CD4-positive, CD25-positive, alpha-beta regulatory T cell (primary cell): ENCODE measurements at regions not wholly inside any gene's neighbourhood (a gene's known extent, or its start where the extent isn't known, plus 50 kb on each side); places are given as distances from the start of the nearest gene placed in this dataset.
"Not testable (repeated sequence)": the region's sequence is repeated elsewhere in the genome, so short reads cannot be mapped to it uniquely, and the experiment has no call there.

Experiments
- ATAC-seq, 2 donors: fragments of 150-1000 bp; cut with Tn5 transposase; one replicate each; pipeline ENCODE4 v1.10.0; 2021; ENCODE audit warnings: low read depth in 2 of 2, moderate number of reproducible peaks in 2 of 2, moderate library complexity in 1 of 2
- DNase-seq, 3 donors: peaks; one replicate each; pipeline versions ENCODE4 v3.0.0 to v3.0.0-alpha.2; 2012 to 2022; ENCODE audit warnings: mixed read lengths in 1 of 3
- H3K27ac ChIP-seq: one replicate; pipeline ENCODE4 v1.7.0; 2013; ENCODE audit warnings: mild to moderate bottlenecking, low read length; ENCODE audit not compliant: insufficient read depth, poor library complexity, severe bottlenecking
- H3K27me3 ChIP-seq: one replicate; pipeline ENCODE4 v1.7.0; 2013; ENCODE audit warnings: low read length; ENCODE audit not compliant: control insufficient read depth, insufficient read depth
- H3K36me3 ChIP-seq: one replicate; pipeline ENCODE4 v1.7.0; 2013; ENCODE audit warnings: mild to moderate bottlenecking, low read length, moderate library complexity; ENCODE audit not compliant: control insufficient read depth, insufficient read depth
- H3K4me1 ChIP-seq: 2 replicates; pipeline ENCODE4 v1.7.0; 2013; ENCODE audit warnings: mild to moderate bottlenecking, low read length; ENCODE audit not compliant: insufficient read depth, control insufficient read depth, poor library complexity, severe bottlenecking
- H3K4me3 ChIP-seq: one replicate; pipeline ENCODE4 v1.7.0; 2013; ENCODE audit warnings: low read depth, mild to moderate bottlenecking, low read length, moderate library complexity
- H3K9me3 ChIP-seq, 2 experiments: 1 replicate in 1 of 2; 2 replicates in 1 of 2; pipeline ENCODE4 v1.7.0; 2013; ENCODE audit warnings: low read length in 2 of 2, mild to moderate bottlenecking in 1 of 2, moderate library complexity in 1 of 2; ENCODE audit not compliant: control insufficient read depth in 2 of 2
- H3K27ac Mint-ChIP-seq, 3 donors: one replicate each; pipeline ENCODE4 v1.8.0; 2020 to 2022; ENCODE audit warnings: mild to moderate bottlenecking in 3 of 3, mixed read lengths in 3 of 3, moderate library complexity in 2 of 3
- H3K27me3 Mint-ChIP-seq: one replicate; pipeline ENCODE4 v1.8.0; 2022; ENCODE audit warnings: mild to moderate bottlenecking, mixed read lengths
- H3K36me3 Mint-ChIP-seq: one replicate; pipeline ENCODE4 v1.8.0; 2020; ENCODE audit warnings: mixed read lengths
- H3K4me1 Mint-ChIP-seq, 4 donors: one replicate each; pipeline ENCODE4 v1.8.0; 2020 to 2022; ENCODE audit warnings: mixed read lengths in 4 of 4, mild to moderate bottlenecking in 1 of 4
- H3K4me3 Mint-ChIP-seq, 4 donors: one replicate each; pipeline ENCODE4 v1.8.0; 2020 to 2022; ENCODE audit warnings: mild to moderate bottlenecking in 4 of 4, mixed read lengths in 4 of 4, moderate library complexity in 3 of 4
- H3K9me3 Mint-ChIP-seq, 7 donors: one replicate each; pipeline ENCODE4 v1.8.0; 2020 to 2022; ENCODE audit warnings: mixed read lengths in 7 of 7, mild to moderate bottlenecking in 3 of 7, moderate library complexity in 2 of 7

DNA sequence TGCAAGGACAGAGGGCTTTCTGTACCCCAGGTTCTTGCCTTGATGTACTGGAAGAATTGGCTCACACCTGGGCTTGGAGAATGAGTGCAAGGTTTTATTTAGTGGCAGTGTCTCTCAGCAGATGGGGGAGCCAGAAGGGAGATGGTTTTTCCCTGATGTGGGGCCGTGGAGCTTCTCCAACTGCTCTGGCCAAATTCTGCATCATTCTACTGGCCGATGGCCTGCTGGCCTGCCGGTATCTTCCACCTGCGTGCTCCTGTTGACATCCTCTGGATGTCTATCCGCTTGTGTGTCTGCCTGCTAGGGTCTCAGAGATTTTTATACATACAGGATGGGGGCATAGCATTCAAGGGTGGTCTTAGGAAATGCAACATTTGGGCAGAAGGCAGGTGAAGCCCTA, 466.5 kb upstream of the ZNF337 start:
- not testable (repeated sequence) for H3K9me3 ChIP-seq, ATAC-seq, DNase-seq, H3K27me3 ChIP-seq, H3K4me1 Mint-ChIP-seq, H3K27ac ChIP-seq, H3K27me3 Mint-ChIP-seq, H3K4me1 ChIP-seq, H3K4me3 Mint-ChIP-seq, H3K4me3 ChIP-seq, H3K36me3 ChIP-seq, H3K27ac Mint-ChIP-seq, H3K36me3 Mint-ChIP-seq, H3K9me3 Mint-ChIP-seq

DNA sequence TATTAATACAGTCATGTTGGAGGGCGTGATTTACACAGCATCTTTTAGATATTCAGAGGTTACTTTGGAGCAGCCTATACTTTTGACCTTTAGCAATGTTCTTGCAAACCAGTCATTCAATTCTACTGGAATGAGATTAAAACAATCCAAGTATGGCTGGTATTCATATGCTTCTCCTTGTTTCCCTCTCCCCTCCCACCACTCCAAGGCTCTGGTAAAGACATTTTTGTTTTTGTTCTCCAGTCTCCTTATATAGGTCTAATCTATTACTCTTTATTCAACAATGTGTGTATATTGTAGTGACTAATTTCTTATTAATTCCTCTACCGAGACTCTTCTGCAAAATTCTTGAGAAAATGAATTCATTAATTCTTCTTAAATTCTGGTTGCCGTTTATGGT, 465.1 kb upstream of the ZNF337 start:
- not testable (repeated sequence) for H3K36me3 Mint-ChIP-seq, H3K4me3 Mint-ChIP-seq, H3K9me3 ChIP-seq, H3K4me3 ChIP-seq, H3K27me3 ChIP-seq, ATAC-seq, H3K27ac ChIP-seq, H3K4me1 Mint-ChIP-seq, H3K27ac Mint-ChIP-seq, DNase-seq, H3K36me3 ChIP-seq, H3K27me3 Mint-ChIP-seq, H3K4me1 ChIP-seq, H3K9me3 Mint-ChIP-seq

DNA sequence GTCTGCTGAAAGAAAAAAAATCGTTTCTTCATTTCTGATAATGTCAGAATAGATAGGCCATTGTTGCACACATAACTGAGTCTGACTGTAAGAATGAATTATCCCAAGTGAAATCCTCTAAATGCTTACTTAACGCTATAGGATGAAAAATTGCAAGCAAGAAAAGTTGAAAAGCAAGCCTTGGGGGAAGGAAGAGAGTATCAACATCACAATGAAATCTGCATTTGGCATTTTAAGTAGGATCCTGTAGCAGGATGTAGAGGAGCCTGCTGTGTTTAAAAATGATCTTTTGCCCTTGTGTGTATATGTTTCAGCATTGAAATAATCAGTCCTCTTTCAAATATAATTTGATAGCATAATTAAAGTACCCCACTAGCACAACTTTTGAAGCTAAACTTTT, 464.3 kb upstream of the ZNF337 start:
- not testable (repeated sequence) for H3K4me1 Mint-ChIP-seq, H3K36me3 ChIP-seq, DNase-seq, H3K27ac ChIP-seq, H3K27me3 Mint-ChIP-seq, H3K27ac Mint-ChIP-seq, H3K4me3 ChIP-seq, H3K4me3 Mint-ChIP-seq, H3K4me1 ChIP-seq, H3K27me3 ChIP-seq, H3K9me3 ChIP-seq, H3K9me3 Mint-ChIP-seq, H3K36me3 Mint-ChIP-seq, ATAC-seq

DNA sequence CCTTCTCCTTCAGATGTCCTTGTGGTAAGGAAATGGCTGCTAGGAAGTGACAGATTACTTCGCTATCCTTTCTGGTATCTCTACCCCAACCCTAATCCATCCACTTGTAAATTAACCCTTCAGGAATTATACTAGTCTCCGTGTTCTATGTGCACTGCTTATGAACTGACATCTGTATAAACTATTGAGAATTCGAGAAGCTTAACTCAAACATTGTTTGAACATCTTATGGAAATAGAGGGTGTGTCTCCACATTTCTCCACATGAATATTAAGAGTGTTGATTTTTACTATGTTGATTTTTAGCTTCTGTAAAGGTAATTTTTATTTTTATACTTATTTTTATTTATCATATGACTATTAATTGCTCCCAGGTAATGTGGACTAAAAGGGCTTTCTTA, 457.6 kb upstream of the ZNF337 start:
- Mint-ChIP-seq H3K27ac (no peak overlapping the region), H3K27me3 (no peaks in the 10 kb centered on the region), H3K36me3 (no peaks in the 10 kb centered on the region), H3K9me3 (peaks cover 0 to 3% (median 0%) of the 10 kb centered on the region in 7 donors), H3K4me1 (no peaks in the 10 kb centered on the region), H3K4me3 (no peak overlapping the region)
- DNase-seq (no peak), ATAC-seq (no peak)
- Histone ChIP-seq H3K4me3 (no peak overlapping the region), H3K9me3 (no peaks in the 10 kb centered on the region), H3K27me3 (no peaks in the 10 kb centered on the region), H3K27ac (no peak overlapping the region), H3K4me1 (no peaks in the 10 kb centered on the region), H3K36me3 (no peaks in the 10 kb centered on the region)

DNA sequence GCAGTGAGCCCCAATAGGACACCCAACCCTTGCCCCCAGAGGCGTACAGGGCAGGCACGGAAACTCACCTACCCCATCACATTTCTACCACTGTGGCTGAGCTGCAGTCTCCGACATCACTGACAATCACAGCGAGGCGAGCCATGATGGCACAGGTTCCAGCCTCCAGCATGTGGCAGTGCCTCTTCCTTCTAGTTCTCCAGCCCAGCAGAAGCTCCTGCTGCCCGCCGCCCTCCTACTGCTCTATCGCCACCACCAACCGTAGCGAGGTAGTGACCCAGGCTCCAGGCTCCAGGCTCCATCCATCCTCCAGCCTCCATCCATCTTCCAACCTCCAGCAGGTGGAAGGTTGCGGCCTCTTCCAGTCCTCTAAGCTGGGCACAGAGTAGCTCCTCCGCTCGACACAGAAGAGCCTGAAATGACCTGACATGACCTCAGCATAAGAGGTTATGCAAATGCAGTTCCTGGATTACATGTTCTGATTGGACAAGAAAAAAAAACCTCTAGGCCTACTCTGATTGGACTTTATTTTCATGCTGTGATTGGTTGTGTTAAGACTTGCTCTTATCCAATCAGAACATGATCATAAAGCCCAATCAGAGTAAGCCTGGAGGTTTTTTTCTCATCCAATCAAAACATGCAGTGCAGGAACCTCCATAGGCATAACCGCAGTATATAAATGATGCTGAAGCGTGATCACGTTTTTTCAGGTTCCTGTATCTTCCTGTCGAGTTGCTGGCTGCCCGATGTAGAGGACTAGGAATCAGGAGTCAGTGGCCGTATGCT, 438.9 kb upstream of the ZNF337 start:
- Histone ChIP-seq H3K27me3 (no peaks in the 10 kb centered on the region), H3K9me3 (no peaks in the 10 kb centered on the region), H3K4me3 (no peak overlapping the region), H3K27ac (no peak overlapping the region), H3K4me1 (no peaks in the 10 kb centered on the region), H3K36me3 (no peaks in the 10 kb centered on the region)
- Mint-ChIP-seq H3K4me3 (no peak overlapping the region), H3K27ac (peak overlapping the region in 1 of 3 donors; percentile 43), H3K27me3 (no peaks in the 10 kb centered on the region), H3K4me1 (peaks cover 0 to 3% (median 0%) of the 10 kb centered on the region in 4 donors), H3K9me3 (peaks cover 0 to 2% (median 0%) of the 10 kb centered on the region in 7 donors), H3K36me3 (no peaks in the 10 kb centered on the region)
- ATAC-seq, result no peak
- no peak for DNase-seq

DNA sequence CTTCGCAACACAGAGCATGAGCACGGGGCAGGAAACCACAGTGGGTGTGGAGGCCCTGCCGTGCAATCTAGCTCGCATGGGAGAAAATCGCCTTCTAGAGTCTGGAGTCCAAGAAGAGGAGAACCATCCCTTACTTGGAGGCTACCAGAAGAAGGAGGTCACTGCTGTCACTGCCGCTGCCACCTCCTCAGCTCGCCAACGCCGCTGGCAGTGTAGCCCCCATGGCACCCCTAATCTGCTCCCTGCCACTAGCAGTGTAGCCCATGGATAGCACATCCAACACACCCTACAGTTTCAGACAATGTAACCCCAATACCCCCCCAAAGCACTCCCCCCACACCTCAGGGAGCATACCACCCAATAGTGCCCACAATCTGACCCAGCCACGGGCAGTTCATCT, 438.0 kb upstream of the ZNF337 start:
- Histone ChIP-seq H3K27ac (no peak overlapping the region), H3K4me1 (no peaks in the 10 kb centered on the region), H3K27me3 (no peaks in the 10 kb centered on the region), H3K9me3 (no peaks in the 10 kb centered on the region), H3K36me3 (no peaks in the 10 kb centered on the region), H3K4me3 (no peak overlapping the region)
- Mint-ChIP-seq H3K4me3 (no peak overlapping the region), H3K4me1 (peaks cover 0 to 3% (median 0%) of the 10 kb centered on the region in 4 donors), H3K27ac (no peak overlapping the region), H3K36me3 (no peaks in the 10 kb centered on the region), H3K27me3 (no peaks in the 10 kb centered on the region), H3K9me3 (peaks cover 0 to 2% (median 0%) of the 10 kb centered on the region in 7 donors)
- ATAC-seq, result no peak
- no peak for DNase-seq

DNA sequence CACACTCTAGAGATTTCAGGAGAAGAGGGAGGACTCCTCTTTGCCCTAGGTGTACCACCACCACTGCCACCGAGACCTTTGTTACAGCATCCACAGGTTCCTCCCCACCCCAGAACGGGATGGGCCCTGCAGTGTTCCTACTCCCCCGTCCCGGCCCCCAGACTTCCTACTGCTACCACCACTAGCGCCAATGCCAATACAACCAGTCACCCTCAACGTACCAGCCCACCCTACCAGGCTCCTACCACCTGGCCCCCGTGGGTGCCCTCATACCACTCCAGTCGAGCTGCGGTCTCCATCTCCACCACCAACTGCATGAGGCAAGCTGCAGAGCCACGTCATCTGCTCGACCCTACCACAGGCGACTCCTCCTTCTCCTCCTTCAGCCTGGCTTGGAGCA, 437.1 kb upstream of the ZNF337 start:
- H3K9me3 Mint-ChIP-seq, H3K4me1 ChIP-seq, H3K4me3 Mint-ChIP-seq, H3K27me3 Mint-ChIP-seq, H3K27me3 ChIP-seq, H3K9me3 ChIP-seq, H3K36me3 Mint-ChIP-seq, H3K27ac ChIP-seq, ATAC-seq, H3K27ac Mint-ChIP-seq, DNase-seq, H3K4me3 ChIP-seq, H3K4me1 Mint-ChIP-seq, H3K36me3 ChIP-seq: not testable (repeated sequence)

DNA sequence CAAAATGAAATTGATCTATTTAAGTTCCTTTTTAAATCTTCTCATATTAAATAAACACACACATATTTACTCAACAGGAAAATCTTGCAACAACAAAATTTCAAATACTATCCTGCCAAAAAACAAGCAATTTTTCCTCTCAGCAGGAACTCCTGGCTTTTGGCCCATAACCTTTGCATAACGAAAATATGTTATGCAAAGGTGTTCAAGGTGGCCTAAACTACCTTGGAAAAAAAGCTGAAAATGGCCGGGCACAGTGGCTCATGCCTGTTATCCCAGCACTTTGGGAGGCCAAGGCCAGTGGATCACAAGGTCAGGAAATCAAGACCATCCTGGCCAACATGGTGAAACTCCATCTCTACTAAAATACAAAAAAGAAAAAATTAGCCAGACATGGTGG, 424.3 kb upstream of the ZNF337 start:
- H3K27ac Mint-ChIP-seq, H3K4me3 Mint-ChIP-seq, H3K9me3 ChIP-seq, H3K36me3 ChIP-seq, H3K36me3 Mint-ChIP-seq, H3K9me3 Mint-ChIP-seq, H3K4me3 ChIP-seq, H3K4me1 Mint-ChIP-seq, H3K27ac ChIP-seq, H3K27me3 Mint-ChIP-seq, H3K27me3 ChIP-seq, DNase-seq, H3K4me1 ChIP-seq, ATAC-seq: not testable (repeated sequence)
